Suprapubic skin (tissue), 4 donors: ENCODE measurements at regions not wholly inside any gene's neighbourhood (a gene's known extent, or its start where the extent isn't known, plus 50 kb on each side); places are given as distances from the start of the nearest gene placed in this dataset.

Experiments used
- DNase-seq, 2 donors: peaks; one replicate each; pipeline ENCODE4 v3.0.0-alpha.2; 2019; ENCODE audit warnings: low spot score in 2 of 2
- H3K27ac ChIP-seq: fragments of 200-600 bp; sonication (generic); one replicate; pipeline ENCODE4 v1.5.1; 2019
- H3K27me3 ChIP-seq: fragments of 200-600 bp; sonication (generic); one replicate; pipeline ENCODE4 v1.5.1; 2019
- H3K36me3 ChIP-seq: fragments of 200-600 bp; sonication (generic); one replicate; pipeline ENCODE4 v1.5.1; 2019
- H3K4me1 ChIP-seq: fragments of 200-600 bp; sonication (generic); one replicate; pipeline ENCODE4 v1.5.1; 2019
- H3K4me3 ChIP-seq: fragments of 200-600 bp; sonication (generic); one replicate; pipeline ENCODE4 v1.5.1; 2019; ENCODE audit warnings: mild to moderate bottlenecking
- H3K9me3 ChIP-seq: fragments of 200-600 bp; sonication (generic); one replicate; pipeline ENCODE4 v1.5.1; 2019
- EP300 ChIP-seq: sonication (generic); formaldehyde crosslinking; IDR thresholded peaks from one replicate; pipeline ENCODE4 v1.6.1; 2017; ENCODE audit warnings: antibody characterized with exemption
- POLR2A ChIP-seq, 2 donors: fragments of 450-650 bp; IDR thresholded peaks; one replicate each; pipeline ENCODE4 v1.6.1; 2017; ENCODE audit warnings: antibody characterized with exemption in 2 of 2, mild to moderate bottlenecking in 2 of 2, moderate library complexity in 2 of 2
- POLR2AphosphoS5 ChIP-seq, 3 donors: sonication (generic); formaldehyde crosslinking; IDR thresholded peaks; one replicate each; pipeline ENCODE4 v1.6.1; 2017; ENCODE audit warnings: antibody characterized with exemption in 3 of 3
- WGBS: methylation state at CpG from one replicate; pipeline ENCODE4 v1.1.5; 2018; 5-methylcytosine and 5-hydroxymethylcytosine counted together
- TF ChIP-seq, protein P1 (sequence below), 2 donors: fragments of 200-600 bp in 1 of 2; fragments of 450-650 bp in 1 of 2; sonication (generic) in 1 of 2; IDR thresholded peaks; one replicate each; pipeline ENCODE4 v1.5.1; 2016 to 2019; ENCODE audit warnings: antibody characterized with exemption in 2 of 2, mild to moderate bottlenecking in 1 of 2, moderate library complexity in 1 of 2

GRCh38 chr10:6980353-6980752 lies 400.3 kb upstream of the PRKCQ start:
- no peak overlapping the region for H3K4me3 ChIP-seq
- 63% methylated on average over 4 of the region's 4 CpGs for WGBS
- H3K27me3 ChIP-seq = peaks cover 8% of the 10 kb centered on the region
- TF ChIP-seq, protein P1, sequence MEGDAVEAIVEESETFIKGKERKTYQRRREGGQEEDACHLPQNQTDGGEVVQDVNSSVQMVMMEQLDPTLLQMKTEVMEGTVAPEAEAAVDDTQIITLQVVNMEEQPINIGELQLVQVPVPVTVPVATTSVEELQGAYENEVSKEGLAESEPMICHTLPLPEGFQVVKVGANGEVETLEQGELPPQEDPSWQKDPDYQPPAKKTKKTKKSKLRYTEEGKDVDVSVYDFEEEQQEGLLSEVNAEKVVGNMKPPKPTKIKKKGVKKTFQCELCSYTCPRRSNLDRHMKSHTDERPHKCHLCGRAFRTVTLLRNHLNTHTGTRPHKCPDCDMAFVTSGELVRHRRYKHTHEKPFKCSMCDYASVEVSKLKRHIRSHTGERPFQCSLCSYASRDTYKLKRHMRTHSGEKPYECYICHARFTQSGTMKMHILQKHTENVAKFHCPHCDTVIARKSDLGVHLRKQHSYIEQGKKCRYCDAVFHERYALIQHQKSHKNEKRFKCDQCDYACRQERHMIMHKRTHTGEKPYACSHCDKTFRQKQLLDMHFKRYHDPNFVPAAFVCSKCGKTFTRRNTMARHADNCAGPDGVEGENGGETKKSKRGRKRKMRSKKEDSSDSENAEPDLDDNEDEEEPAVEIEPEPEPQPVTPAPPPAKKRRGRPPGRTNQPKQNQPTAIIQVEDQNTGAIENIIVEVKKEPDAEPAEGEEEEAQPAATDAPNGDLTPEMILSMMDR (IDR thresholded peaks at IDR 0.05) = no peak
- no peak for TF ChIP-seq POLR2A (IDR thresholded peaks at IDR 0.05)
- TF ChIP-seq EP300 = no peak
- TF ChIP-seq POLR2AphosphoS5 (IDR thresholded peaks at IDR 0.05) = no peak
- no peaks in the 10 kb centered on the region for H3K36me3 ChIP-seq
- H3K27ac ChIP-seq = no peak overlapping the region
- no peaks in the 10 kb centered on the region for H3K4me1 ChIP-seq
- peaks cover 7% of the 10 kb centered on the region for H3K9me3 ChIP-seq
- no peak for DNase-seq

DNA sequence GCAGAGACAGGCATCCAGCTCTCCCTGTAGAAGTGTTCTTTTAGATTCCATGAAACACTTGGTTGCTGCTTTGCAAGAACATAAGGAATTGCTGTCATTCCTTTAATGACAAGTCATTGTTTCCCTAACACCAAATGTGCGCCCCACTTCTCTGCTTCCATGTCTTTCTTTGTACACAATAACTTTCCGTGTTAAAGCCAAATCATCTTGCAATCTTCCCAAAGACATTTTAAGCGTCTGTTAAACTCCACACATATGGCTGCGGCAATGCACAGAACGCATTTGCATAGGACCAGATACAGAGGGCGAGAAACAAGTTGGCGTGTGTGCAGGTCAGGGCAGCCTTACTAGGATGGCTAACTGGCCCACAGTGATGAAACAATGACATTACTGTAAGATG lies 399.3 kb upstream of the PRKCQ start:
- H3K27ac ChIP-seq = no peak overlapping the region
- peaks cover 8% of the 10 kb centered on the region for H3K27me3 ChIP-seq
- DNase-seq = no peak
- no peak overlapping the region for H3K4me3 ChIP-seq
- H3K36me3 ChIP-seq = no peaks in the 10 kb centered on the region
- no peak for TF ChIP-seq EP300
- TF ChIP-seq POLR2AphosphoS5 (IDR thresholded peaks at IDR 0.05) = no peak
- TF ChIP-seq POLR2A (IDR thresholded peaks at IDR 0.05) = no peak
- TF ChIP-seq, protein P1 (IDR thresholded peaks at IDR 0.05) = no peak
- 70% methylated on average over 7 of the region's 7 CpGs for WGBS
- H3K4me1 ChIP-seq = no peaks in the 10 kb centered on the region
- peaks cover 7% of the 10 kb centered on the region for H3K9me3 ChIP-seq

- no peak for DNase-seq
- no peak for TF ChIP-seq EP300
- TF ChIP-seq POLR2A (IDR thresholded peaks at IDR 0.05) = no peak
- no peak for TF ChIP-seq POLR2AphosphoS5 (IDR thresholded peaks at IDR 0.05)
- TF ChIP-seq, protein P1 (IDR thresholded peaks at IDR 0.05) = no peak
- Histone ChIP-seq H3K27ac (no peak overlapping the region), H3K36me3 (no peaks in the 10 kb centered on the region), H3K4me3 (no peak overlapping the region), H3K27me3 (peaks cover 8% of the 10 kb centered on the region), H3K4me1 (no peaks in the 10 kb centered on the region), H3K9me3 (peaks cover 7% of the 10 kb centered on the region)
- WGBS = 59% methylated on average over 5 of the region's 5 CpGs
Observed at GRCh38 chr10:6978187-6978627, 398.1 kb upstream of the PRKCQ start.

GRCh38 chr10:6977398-6978186 lies 397.5 kb upstream of the PRKCQ start:
- Histone ChIP-seq H3K4me3 (no peak overlapping the region), H3K27ac (no peak overlapping the region), H3K9me3 (peaks cover 7% of the 10 kb centered on the region), H3K4me1 (no peaks in the 10 kb centered on the region), H3K36me3 (no peaks in the 10 kb centered on the region), H3K27me3 (peaks cover 8% of the 10 kb centered on the region)
- no peak for DNase-seq
- TF ChIP-seq, protein P1 (IDR thresholded peaks at IDR 0.05) = no peak
- TF ChIP-seq POLR2AphosphoS5 (IDR thresholded peaks at IDR 0.05) (no peak), EP300 (no peak), POLR2A (IDR thresholded peaks at IDR 0.05) (no peak)
- WGBS = 87% methylated on average over 12 of the region's 12 CpGs

GRCh38 chr10:6973899-6974298 lies 393.8 kb upstream of the PRKCQ start:
- no peaks in the 10 kb centered on the region for H3K36me3 ChIP-seq
- H3K4me1 ChIP-seq = no peaks in the 10 kb centered on the region
- no peak for TF ChIP-seq EP300
- TF ChIP-seq POLR2AphosphoS5 (IDR thresholded peaks at IDR 0.05) = no peak
- no peak for TF ChIP-seq POLR2A (IDR thresholded peaks at IDR 0.05)
- TF ChIP-seq, protein P1 (IDR thresholded peaks at IDR 0.05) = no peak
- 79% methylated on average over 7 of the region's 7 CpGs for WGBS
- peaks cover 2% of the 10 kb centered on the region for H3K27me3 ChIP-seq
- no peak overlapping the region for H3K27ac ChIP-seq
- H3K4me3 ChIP-seq = no peak overlapping the region
- no peak for DNase-seq
- peaks cover 7% of the 10 kb centered on the region for H3K9me3 ChIP-seq
